ENCODE measurements at regions not wholly inside any gene's neighbourhood (a gene's known extent, or its start where the extent isn't known, plus 50 kb on each side); places are given as distances from the start of the nearest gene placed in this dataset.

DNA sequence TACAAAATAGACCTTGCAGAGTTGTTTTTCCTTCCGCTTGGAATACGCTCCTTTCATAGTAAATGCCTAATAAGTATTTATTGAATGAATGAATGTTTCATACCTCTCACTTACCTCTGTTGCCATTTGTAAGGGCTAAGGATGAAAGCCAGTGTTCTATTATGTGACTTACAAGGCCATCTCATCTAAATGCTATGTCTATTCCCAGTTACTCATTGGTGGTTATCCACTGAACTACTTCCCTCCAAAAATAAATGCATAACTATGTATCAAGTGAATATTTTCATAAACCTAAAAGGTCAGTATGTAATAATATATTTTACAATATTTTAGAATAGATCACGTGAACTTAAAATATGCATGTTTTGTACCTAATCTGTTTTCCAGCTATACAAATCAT is 670.5 kb upstream of the RGMB start (continued):
- TF ChIP-seq, protein P1, sequence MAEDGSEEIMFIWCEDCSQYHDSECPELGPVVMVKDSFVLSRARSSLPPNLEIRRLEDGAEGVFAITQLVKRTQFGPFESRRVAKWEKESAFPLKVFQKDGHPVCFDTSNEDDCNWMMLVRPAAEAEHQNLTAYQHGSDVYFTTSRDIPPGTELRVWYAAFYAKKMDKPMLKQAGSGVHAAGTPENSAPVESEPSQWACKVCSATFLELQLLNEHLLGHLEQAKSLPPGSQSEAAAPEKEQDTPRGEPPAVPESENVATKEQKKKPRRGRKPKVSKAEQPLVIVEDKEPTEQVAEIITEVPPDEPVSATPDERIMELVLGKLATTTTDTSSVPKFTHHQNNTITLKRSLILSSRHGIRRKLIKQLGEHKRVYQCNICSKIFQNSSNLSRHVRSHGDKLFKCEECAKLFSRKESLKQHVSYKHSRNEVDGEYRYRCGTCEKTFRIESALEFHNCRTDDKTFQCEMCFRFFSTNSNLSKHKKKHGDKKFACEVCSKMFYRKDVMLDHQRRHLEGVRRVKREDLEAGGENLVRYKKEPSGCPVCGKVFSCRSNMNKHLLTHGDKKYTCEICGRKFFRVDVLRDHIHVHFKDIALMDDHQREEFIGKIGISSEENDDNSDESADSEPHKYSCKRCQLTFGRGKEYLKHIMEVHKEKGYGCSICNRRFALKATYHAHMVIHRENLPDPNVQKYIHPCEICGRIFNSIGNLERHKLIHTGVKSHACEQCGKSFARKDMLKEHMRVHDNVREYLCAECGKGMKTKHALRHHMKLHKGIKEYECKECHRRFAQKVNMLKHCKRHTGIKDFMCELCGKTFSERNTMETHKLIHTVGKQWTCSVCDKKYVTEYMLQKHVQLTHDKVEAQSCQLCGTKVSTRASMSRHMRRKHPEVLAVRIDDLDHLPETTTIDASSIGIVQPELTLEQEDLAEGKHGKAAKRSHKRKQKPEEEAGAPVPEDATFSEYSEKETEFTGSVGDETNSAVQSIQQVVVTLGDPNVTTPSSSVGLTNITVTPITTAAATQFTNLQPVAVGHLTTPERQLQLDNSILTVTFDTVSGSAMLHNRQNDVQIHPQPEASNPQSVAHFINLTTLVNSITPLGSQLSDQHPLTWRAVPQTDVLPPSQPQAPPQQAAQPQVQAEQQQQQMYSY (CRISPR knock-in tag; IDR thresholded peaks at IDR 0.05) = no peak
- no peak for TF ChIP-seq FOXK1 (CRISPR knock-in tag; IDR thresholded peaks at IDR 0.05)

DNA sequence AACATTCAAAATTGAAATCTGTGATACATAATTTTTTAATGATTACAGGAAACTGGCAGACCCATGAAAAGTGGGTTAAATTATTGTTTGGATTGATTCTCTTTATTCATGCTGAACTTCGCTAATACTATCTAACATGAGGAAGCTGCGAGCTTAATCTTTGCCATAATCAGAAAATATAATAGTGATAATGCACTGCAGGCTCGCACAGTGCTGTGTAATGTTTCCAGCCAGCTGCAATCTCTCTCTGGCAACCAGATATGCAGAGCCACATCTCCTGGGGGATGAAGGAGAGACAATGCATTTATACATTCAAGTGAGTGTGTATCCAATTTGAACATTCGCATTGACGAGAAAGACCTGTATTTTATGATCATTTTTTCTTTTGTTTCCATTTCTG is 669.7 kb upstream of the RGMB start:
- H3K27me3 Mint-ChIP-seq (ENCODE audit: low read depth) = no peaks in the 10 kb centered on the region
- no peaks in the 10 kb centered on the region for H3K36me3 Mint-ChIP-seq
- CTCF ChIA-PET = no interaction called here
- TF ChIP-seq KAT7 (CRISPR knock-in tag; IDR thresholded peaks at IDR 0.05; ENCODE audit: borderline replicate concordance) = no peak
- TF ChIP-seq, protein P2, sequence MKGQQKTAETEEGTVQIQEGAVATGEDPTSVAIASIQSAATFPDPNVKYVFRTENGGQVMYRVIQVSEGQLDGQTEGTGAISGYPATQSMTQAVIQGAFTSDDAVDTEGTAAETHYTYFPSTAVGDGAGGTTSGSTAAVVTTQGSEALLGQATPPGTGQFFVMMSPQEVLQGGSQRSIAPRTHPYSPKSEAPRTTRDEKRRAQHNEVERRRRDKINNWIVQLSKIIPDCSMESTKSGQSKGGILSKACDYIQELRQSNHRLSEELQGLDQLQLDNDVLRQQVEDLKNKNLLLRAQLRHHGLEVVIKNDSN (CRISPR knock-in tag; IDR thresholded peaks at IDR 0.05) = no peak
- TF ChIP-seq SMAD3 (CRISPR knock-in tag; IDR thresholded peaks at IDR 0.05; ENCODE audit: borderline replicate concordance) = no peak
- no peak for TF ChIP-seq FOXP1 (CRISPR knock-in tag; IDR thresholded peaks at IDR 0.05; ENCODE audit: borderline replicate concordance)
- TF ChIP-seq, protein P3, sequence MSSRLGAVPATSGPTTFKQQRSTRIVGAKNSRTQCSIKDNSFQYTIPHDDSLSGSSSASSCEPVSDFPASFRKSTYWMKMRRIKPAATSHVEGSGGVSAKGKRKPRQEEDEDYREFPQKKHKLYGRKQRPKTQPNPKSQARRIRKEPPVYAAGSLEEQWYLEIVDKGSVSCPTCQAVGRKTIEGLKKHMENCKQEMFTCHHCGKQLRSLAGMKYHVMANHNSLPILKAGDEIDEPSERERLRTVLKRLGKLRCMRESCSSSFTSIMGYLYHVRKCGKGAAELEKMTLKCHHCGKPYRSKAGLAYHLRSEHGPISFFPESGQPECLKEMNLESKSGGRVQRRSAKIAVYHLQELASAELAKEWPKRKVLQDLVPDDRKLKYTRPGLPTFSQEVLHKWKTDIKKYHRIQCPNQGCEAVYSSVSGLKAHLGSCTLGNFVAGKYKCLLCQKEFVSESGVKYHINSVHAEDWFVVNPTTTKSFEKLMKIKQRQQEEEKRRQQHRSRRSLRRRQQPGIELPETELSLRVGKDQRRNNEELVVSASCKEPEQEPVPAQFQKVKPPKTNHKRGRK (CRISPR knock-in tag; IDR thresholded peaks at IDR 0.05; ENCODE audit: borderline replicate concordance) = no peak
- TF ChIP-seq ESRRA (CRISPR knock-in tag; IDR thresholded peaks at IDR 0.05; ENCODE audit: borderline replicate concordance) = no peak
- TF ChIP-seq, protein P4, sequence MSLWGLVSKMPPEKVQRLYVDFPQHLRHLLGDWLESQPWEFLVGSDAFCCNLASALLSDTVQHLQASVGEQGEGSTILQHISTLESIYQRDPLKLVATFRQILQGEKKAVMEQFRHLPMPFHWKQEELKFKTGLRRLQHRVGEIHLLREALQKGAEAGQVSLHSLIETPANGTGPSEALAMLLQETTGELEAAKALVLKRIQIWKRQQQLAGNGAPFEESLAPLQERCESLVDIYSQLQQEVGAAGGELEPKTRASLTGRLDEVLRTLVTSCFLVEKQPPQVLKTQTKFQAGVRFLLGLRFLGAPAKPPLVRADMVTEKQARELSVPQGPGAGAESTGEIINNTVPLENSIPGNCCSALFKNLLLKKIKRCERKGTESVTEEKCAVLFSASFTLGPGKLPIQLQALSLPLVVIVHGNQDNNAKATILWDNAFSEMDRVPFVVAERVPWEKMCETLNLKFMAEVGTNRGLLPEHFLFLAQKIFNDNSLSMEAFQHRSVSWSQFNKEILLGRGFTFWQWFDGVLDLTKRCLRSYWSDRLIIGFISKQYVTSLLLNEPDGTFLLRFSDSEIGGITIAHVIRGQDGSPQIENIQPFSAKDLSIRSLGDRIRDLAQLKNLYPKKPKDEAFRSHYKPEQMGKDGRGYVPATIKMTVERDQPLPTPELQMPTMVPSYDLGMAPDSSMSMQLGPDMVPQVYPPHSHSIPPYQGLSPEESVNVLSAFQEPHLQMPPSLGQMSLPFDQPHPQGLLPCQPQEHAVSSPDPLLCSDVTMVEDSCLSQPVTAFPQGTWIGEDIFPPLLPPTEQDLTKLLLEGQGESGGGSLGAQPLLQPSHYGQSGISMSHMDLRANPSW (CRISPR knock-in tag; conservative IDR thresholded peaks at IDR 0.05; ENCODE audit: low read depth) = no peak
- TF ChIP-seq, protein P5, sequence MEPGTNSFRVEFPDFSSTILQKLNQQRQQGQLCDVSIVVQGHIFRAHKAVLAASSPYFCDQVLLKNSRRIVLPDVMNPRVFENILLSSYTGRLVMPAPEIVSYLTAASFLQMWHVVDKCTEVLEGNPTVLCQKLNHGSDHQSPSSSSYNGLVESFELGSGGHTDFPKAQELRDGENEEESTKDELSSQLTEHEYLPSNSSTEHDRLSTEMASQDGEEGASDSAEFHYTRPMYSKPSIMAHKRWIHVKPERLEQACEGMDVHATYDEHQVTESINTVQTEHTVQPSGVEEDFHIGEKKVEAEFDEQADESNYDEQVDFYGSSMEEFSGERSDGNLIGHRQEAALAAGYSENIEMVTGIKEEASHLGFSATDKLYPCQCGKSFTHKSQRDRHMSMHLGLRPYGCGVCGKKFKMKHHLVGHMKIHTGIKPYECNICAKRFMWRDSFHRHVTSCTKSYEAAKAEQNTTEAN (CRISPR knock-in tag; IDR thresholded peaks at IDR 0.05) = no peak
- no peak for TF ChIP-seq NFE2L1 (CRISPR knock-in tag; IDR thresholded peaks at IDR 0.05)
- TF ChIP-seq, protein P6, sequence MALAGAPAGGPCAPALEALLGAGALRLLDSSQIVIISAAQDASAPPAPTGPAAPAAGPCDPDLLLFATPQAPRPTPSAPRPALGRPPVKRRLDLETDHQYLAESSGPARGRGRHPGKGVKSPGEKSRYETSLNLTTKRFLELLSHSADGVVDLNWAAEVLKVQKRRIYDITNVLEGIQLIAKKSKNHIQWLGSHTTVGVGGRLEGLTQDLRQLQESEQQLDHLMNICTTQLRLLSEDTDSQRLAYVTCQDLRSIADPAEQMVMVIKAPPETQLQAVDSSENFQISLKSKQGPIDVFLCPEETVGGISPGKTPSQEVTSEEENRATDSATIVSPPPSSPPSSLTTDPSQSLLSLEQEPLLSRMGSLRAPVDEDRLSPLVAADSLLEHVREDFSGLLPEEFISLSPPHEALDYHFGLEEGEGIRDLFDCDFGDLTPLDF (CRISPR knock-in tag; IDR thresholded peaks at IDR 0.05) = no peak
- no peak for ATAC-seq
- no peak overlapping the region for H3K4me3 Mint-ChIP-seq
- no peaks in the 10 kb centered on the region for H3K4me1 Mint-ChIP-seq
- POLR2A ChIA-PET = no interaction called here
- no peaks in the 10 kb centered on the region for H3K9me3 Mint-ChIP-seq
- no peak overlapping the region for H3K27ac Mint-ChIP-seq
- DNase-seq (ENCODE audit: low spot score) = no peak

Data from WTC11 (cell line).